ES-I3 (cell line): ENCODE measurements at regions not wholly inside any gene's neighbourhood (a gene's known extent, or its start where the extent isn't known, plus 50 kb on each side); places are given as distances from the start of the nearest gene placed in this dataset.

Experiments
- H3K36me3 ChIP-seq: 2 replicates; pipeline ENCODE4 v1.6.1; 2013; ENCODE audit warnings: mild to moderate bottlenecking, low read length, control low read depth, moderate library complexity; ENCODE audit not compliant: insufficient read depth
- H3K4me1 ChIP-seq: 2 replicates; pipeline ENCODE4 v1.6.1; 2013; ENCODE audit warnings: mild to moderate bottlenecking, control low read depth, low read length; ENCODE audit not compliant: insufficient read depth
- H3K9ac ChIP-seq: 2 replicates; pipeline ENCODE4 v1.6.1; 2013; ENCODE audit warnings: low read depth, mild to moderate bottlenecking, low read length, moderate library complexity
- H3K9me3 ChIP-seq: 2 replicates; pipeline ENCODE4 v1.6.1; 2013; ENCODE audit warnings: mild to moderate bottlenecking, low read length, moderate library complexity; ENCODE audit not compliant: control insufficient read depth, insufficient read depth

GRCh38 chr22:48737461-48738203 lies 1090.0 kb downstream of the BRD1 start:
- H3K9me3 ChIP-seq: no peaks in the 10 kb centered on the region

GRCh38 chr22:48736593-48737460 lies 1090.8 kb downstream of the BRD1 start:
- Histone ChIP-seq H3K36me3 (no peaks in the 10 kb centered on the region), H3K4me1 (no peaks in the 10 kb centered on the region), H3K9ac (no peak overlapping the region), H3K9me3 (no peaks in the 10 kb centered on the region)

More at GRCh38 chr22:48737461-48738203, 1090.0 kb downstream of the BRD1 start:
- Histone ChIP-seq H3K9ac (no peak overlapping the region), H3K36me3 (no peaks in the 10 kb centered on the region), H3K4me1 (no peaks in the 10 kb centered on the region)

GRCh38 chr22:48734961-48735360 lies 1092.7 kb downstream of the BRD1 start:
- Histone ChIP-seq H3K9ac (no peak overlapping the region), H3K4me1 (no peaks in the 10 kb centered on the region), H3K36me3 (no peaks in the 10 kb centered on the region), H3K9me3 (no peaks in the 10 kb centered on the region)

GRCh38 chr22:48734359-48734758 lies 1093.3 kb downstream of the BRD1 start:
- H3K4me1 ChIP-seq: no peaks in the 10 kb centered on the region
- H3K9me3 ChIP-seq: no peaks in the 10 kb centered on the region
- no peaks in the 10 kb centered on the region for H3K36me3 ChIP-seq
- no peak overlapping the region for H3K9ac ChIP-seq

GRCh38 chr22:48729499-48730171 lies 1098.0 kb downstream of the BRD1 start:
- H3K4me1 ChIP-seq: no peaks in the 10 kb centered on the region
- H3K9ac ChIP-seq: no peak overlapping the region
- H3K9me3 ChIP-seq: no peaks in the 10 kb centered on the region; the same call in 1 of the 2 replicates
- H3K36me3 ChIP-seq: no peaks in the 10 kb centered on the region

- no peaks in the 10 kb centered on the region; the same call in 1 of the 2 replicates for H3K9me3 ChIP-seq
- H3K4me1 ChIP-seq: no peaks in the 10 kb centered on the region
- no peak overlapping the region for H3K9ac ChIP-seq
- H3K36me3 ChIP-seq: no peaks in the 10 kb centered on the region
These were observed 1100.1 kb downstream of the BRD1 start for GRCh38 chr22:48727454-48728058.

GRCh38 chr22:48724899-48725298 lies 1102.8 kb downstream of the BRD1 start:
- Histone ChIP-seq H3K9me3 (no peaks in the 10 kb centered on the region; the same call in 1 of the 2 replicates), H3K4me1 (no peaks in the 10 kb centered on the region), H3K36me3 (no peaks in the 10 kb centered on the region), H3K9ac (no peak overlapping the region)

- no peaks in the 10 kb centered on the region for H3K36me3 ChIP-seq
- no peak overlapping the region for H3K9ac ChIP-seq
- no peaks in the 10 kb centered on the region for H3K4me1 ChIP-seq
- H3K9me3 ChIP-seq: no peaks in the 10 kb centered on the region; the same call in 1 of the 2 replicates
These were observed 1105.0 kb downstream of the BRD1 start for GRCh38 chr22:48722661-48723060.

GRCh38 chr22:48721395-48721669 lies 1106.3 kb downstream of the BRD1 start:
- H3K36me3 ChIP-seq: no peaks in the 10 kb centered on the region
- H3K9ac ChIP-seq: no peak overlapping the region
- H3K9me3 ChIP-seq: no peaks in the 10 kb centered on the region; the same call in 1 of the 2 replicates
- H3K4me1 ChIP-seq: no peaks in the 10 kb centered on the region

- Histone ChIP-seq H3K36me3 (no peaks in the 10 kb centered on the region), H3K4me1 (no peaks in the 10 kb centered on the region), H3K9ac (no peak overlapping the region), H3K9me3 (no peaks in the 10 kb centered on the region)
These were observed 1106.8 kb downstream of the BRD1 start for GRCh38 chr22:48720662-48721394.

- Histone ChIP-seq H3K9ac (no peak overlapping the region), H3K36me3 (no peaks in the 10 kb centered on the region), H3K4me1 (no peaks in the 10 kb centered on the region), H3K9me3 (no peaks in the 10 kb centered on the region)
These were observed 1107.6 kb downstream of the BRD1 start for GRCh38 chr22:48719978-48720661.

GRCh38 chr22:48718818-48719500 lies 1108.7 kb downstream of the BRD1 start:
- H3K9me3 ChIP-seq: no peaks in the 10 kb centered on the region
- H3K9ac ChIP-seq: no peak overlapping the region
- H3K36me3 ChIP-seq: no peaks in the 10 kb centered on the region
- no peaks in the 10 kb centered on the region for H3K4me1 ChIP-seq
